Spleen (tissue), 7 donors: ENCODE measurements at regions not wholly inside any gene's neighbourhood (a gene's known extent, or its start where the extent isn't known, plus 50 kb on each side); places are given as distances from the start of the nearest gene placed in this dataset.

ENCODE experiments used
- CTCF ChIP-seq, 11 experiments: fragments of 200-600 bp in 7 of 11; fragments of 450-650 bp in 4 of 11; sonication (generic) in 4 of 11; IDR thresholded peaks in 8 of 11; conservative IDR thresholded peaks in 3 of 11; 1 replicate in 7 of 11; 2 replicates in 4 of 11; pipeline versions ENCODE4 v1.4.0 to v1.8.0; 2016 to 2021; ENCODE audit warnings: antibody characterized with exemption in 11 of 11, inconsistent platforms in 4 of 11, mild to moderate bottlenecking in 1 of 11
- POLR2AphosphoS5 ChIP-seq, 3 donors: sonication (generic); formaldehyde crosslinking; IDR thresholded peaks; one replicate each; pipeline ENCODE4 v1.5.1; 2017; ENCODE audit warnings: antibody characterized with exemption in 3 of 3
- donor health status: DM: no; HTN: no; CAD: no; lungs with moderate emphysema.
- donor health status: DM: no; HTN: no; CAD: no.
- donor health status: DM: no; HTN: no; CAD: no.

- TF ChIP-seq POLR2AphosphoS5 (IDR thresholded peaks at IDR 0.05) (no peak), CTCF (IDR thresholded peaks at IDR 0.05 in 8 of 11, conservative IDR thresholded peaks at IDR 0.05 in 3 of 11) (no peak)
Observed at GRCh38 chr20:63072991-63073737, 66.4 kb upstream of the BHLHE23 start.
